K562 (cell line): ENCODE measurements at regions not wholly inside any gene's neighbourhood (a gene's known extent, or its start where the extent isn't known, plus 50 kb on each side); places are given as distances from the start of the nearest gene placed in this dataset.

Source experiments
- ATAC-seq: fragments of 200-7000 bp; cut with Tn5 transposase; 3 replicates; pipeline ENCODE4 v1.9.1; 2020; ENCODE audit warnings: moderate library complexity
- BruUV-seq: library from RNA; stranded (reverse); fragments of 400-500 nt; replicated peaks from 2 replicates; lab custom pipeline; 2021; lab: Mats Ljungman, UMichigan
- CTCF ChIA-PET: fragments of 300-600 bp; formaldehyde crosslinking; extraction: SDS; loops from one replicate; lab custom pipeline; 2021; ENCODE audit warnings: low intra/inter-chr PET ratio; lab: Yijun Ruan, JAX
- POLR2A ChIA-PET: fragments of 300-600, 350-650 bp; sonication (Branson Sonifier 250); formaldehyde crosslinking; extraction: SDS; loops from one replicate; lab custom pipeline; 2021; ENCODE audit warnings: antibody characterized with exemption, inconsistent platforms; lab: Yijun Ruan, JAX
- DNase-seq, 4 experiments: peaks; one replicate each; pipeline versions ENCODE4 v3.0.0 to v3.0.0-alpha.2; 2011 to 2018; ENCODE audit warnings: low spot score in 3 of 4, mixed read lengths in 3 of 4; ENCODE audit errors: extremely low read depth in 1 of 4
- FAIRE-seq: peaks from 2 replicates; lab custom pipeline; 2011; peaks lifted over from hg19 to GRCh38; lab: Jason Lieb, UNC
- H2AFZ ChIP-seq: 2 replicates; pipeline ENCODE4 v1.6.0; 2011; ENCODE audit warnings: low read depth, low read length, control low read depth, inconsistent platforms
- H3K27ac ChIP-seq: fragments of 200-600 bp; 3 replicates; pipeline ENCODE4 v1.8.0; 2011; ENCODE audit warnings: low read depth, mild to moderate bottlenecking, control low read depth, inconsistent platforms, low read length, moderate library complexity, mixed read lengths; ENCODE audit errors: extremely low read depth
- H3K27me3 ChIP-seq, 2 experiments: fragments of 300-600 bp in 1 of 2; 2 replicates in 1 of 2; 3 replicates in 1 of 2; pipeline versions ENCODE4 v1.6.0 to v1.8.0; 2011; ENCODE audit warnings: inconsistent platforms in 2 of 2, low read length in 2 of 2, mild to moderate bottlenecking in 1 of 2, mixed read lengths in 1 of 2, moderate library complexity in 1 of 2; ENCODE audit not compliant: control insufficient read depth in 2 of 2, insufficient read depth in 2 of 2
- H3K36me3 ChIP-seq: fragments of 300-600 bp; 3 replicates; pipeline ENCODE4 v1.8.0; 2011; ENCODE audit warnings: mild to moderate bottlenecking, low read length, inconsistent platforms; ENCODE audit not compliant: control insufficient read depth, insufficient read depth
- H3K4me1 ChIP-seq, 2 experiments: fragments of 200-600 bp in 1 of 2; replicated peaks in 1 of 2; 2 replicates in 1 of 2; 3 replicates in 1 of 2; pipeline versions ENCODE4 v1.5.1 to v1.8.0; 2011; ENCODE audit warnings: inconsistent platforms in 2 of 2, low read length in 2 of 2, mild to moderate bottlenecking in 1 of 2, mixed read lengths in 1 of 2, moderate library complexity in 1 of 2; ENCODE audit not compliant: control insufficient read depth in 2 of 2, insufficient read depth in 2 of 2
- H3K4me2 ChIP-seq: 2 replicates; pipeline ENCODE4 v1.6.1; 2011; ENCODE audit warnings: low read length, control low read depth, inconsistent platforms, mixed read lengths; ENCODE audit not compliant: insufficient read depth
- H3K4me3 ChIP-seq: fragments of 200-600 bp; sonication (generic), shearing (Covaris generic); 2 replicates; pipeline ENCODE4 v1.5.1; 2016; ENCODE audit warnings: control low read depth, inconsistent platforms
- H3K79me2 ChIP-seq: fragments of 200-600 bp; 3 replicates; pipeline ENCODE4 v1.8.0; 2011; ENCODE audit warnings: low read length, inconsistent platforms; ENCODE audit not compliant: control insufficient read depth, insufficient read depth
- H3K9ac ChIP-seq, 2 experiments: 2 replicates each; pipeline versions ENCODE4 v1.6.0 to v1.6.1; 2011; ENCODE audit warnings: low read depth in 2 of 2, low read length in 2 of 2, control low read depth in 1 of 2, inconsistent platforms in 1 of 2, mild to moderate bottlenecking in 1 of 2, mixed read lengths in 1 of 2; ENCODE audit not compliant: insufficient read depth in 1 of 2
- H3K9me1 ChIP-seq: one replicate; pipeline ENCODE4 v1.6.0; 2011; ENCODE audit warnings: inconsistent platforms, mild to moderate bottlenecking, low read length, moderate library complexity; ENCODE audit not compliant: control insufficient read depth, insufficient read depth
- H3K9me3 ChIP-seq: replicated peaks from 2 replicates; pipeline ENCODE4 v1.5.1; 2011; ENCODE audit warnings: low read depth, low read length, inconsistent platforms; ENCODE audit not compliant: control insufficient read depth, insufficient read depth
- H4K20me1 ChIP-seq: replicated peaks from 2 replicates; pipeline ENCODE4 v1.6.1; 2011; ENCODE audit warnings: low read length, inconsistent platforms, mixed read lengths; ENCODE audit not compliant: control insufficient read depth, insufficient read depth
- CTCFL ChIP-seq: IDR thresholded peaks from 2 replicates; pipeline ENCODE4 v1.6.1; 2011; ENCODE audit warnings: borderline replicate concordance, low read depth, mild to moderate bottlenecking, moderate library complexity, low read length; ENCODE audit not compliant: insufficient read depth, poor library complexity, severe bottlenecking
- E2F4 ChIP-seq: sonication (generic); formaldehyde crosslinking; IDR thresholded peaks from 2 replicates; pipeline ENCODE4 v1.8.0; 2022; ENCODE audit warnings: mild to moderate bottlenecking, low read depth, missing genetic modification reagents
- ILK ChIP-seq: fragments of 450-650 bp; IDR thresholded peaks from 2 replicates; pipeline ENCODE4 v1.6.1; 2016; ENCODE audit warnings: missing genetic modification characterization, low read depth, mild to moderate bottlenecking, missing compliant biosample characterization, moderate library complexity, borderline replicate concordance
- KAT7 ChIP-seq: sonication (generic); formaldehyde crosslinking; IDR thresholded peaks from 2 replicates; pipeline ENCODE4 v1.8.0; 2022; ENCODE audit warnings: missing genetic modification reagents, mild to moderate bottlenecking, borderline replicate concordance
- MAFK ChIP-seq: IDR thresholded peaks from 2 replicates; pipeline ENCODE4 v1.6.1; 2011; ENCODE audit warnings: low read length, improper control_type of control experiment
- MAZ ChIP-seq, 2 experiments: fragments of 450-650 bp in 1 of 2; sonication (generic) in 1 of 2; formaldehyde crosslinking; IDR thresholded peaks in 1 of 2; conservative IDR thresholded peaks in 1 of 2; 2 replicates each; pipeline versions ENCODE4 v1.4.0 to v1.5.0; 2020; ENCODE audit warnings: mild to moderate bottlenecking in 1 of 2, missing genetic modification reagents in 1 of 2
- NFIC ChIP-seq: fragments of 450-650 bp; IDR thresholded peaks from 2 replicates; pipeline ENCODE4 v1.6.1; 2017; ENCODE audit warnings: mild to moderate bottlenecking, inconsistent platforms
- NFXL1 ChIP-seq: fragments of 450-650 bp; formaldehyde crosslinking; IDR thresholded peaks from 2 replicates; pipeline ENCODE4 v1.4.0; 2021; ENCODE audit warnings: mild to moderate bottlenecking
- RBBP5 ChIP-seq: fragments of 200-600 bp; sonication (generic); IDR thresholded peaks from 2 replicates; pipeline ENCODE4 v1.6.1; 2012; ENCODE audit warnings: borderline replicate concordance, mild to moderate bottlenecking, low read length, control low read depth, inconsistent platforms; ENCODE audit not compliant: insufficient read depth, poor library complexity, severe bottlenecking
- RBM15 ChIP-seq: fragments of 200-400 bp; formaldehyde crosslinking; IDR thresholded peaks from 2 replicates; pipeline ENCODE4 v1.6.1; 2018; ENCODE audit warnings: mild to moderate bottlenecking, low read length, moderate library complexity; ENCODE audit not compliant: insufficient read depth
- STAG1 ChIP-seq: sonication (generic); formaldehyde crosslinking; IDR thresholded peaks from 2 replicates; pipeline ENCODE4 v1.5.0; 2020; ENCODE audit warnings: missing genetic modification reagents, borderline replicate concordance
- TCF7 ChIP-seq: sonication (generic); IDR thresholded peaks from 2 replicates; pipeline ENCODE4 v1.6.1; 2016; ENCODE audit warnings: antibody characterized with exemption, borderline replicate concordance
- TCFL5 ChIP-seq: fragments of 250-450 bp; sonication (Bioruptor Pico); conservative IDR thresholded peaks from 2 replicates; pipeline ENCODE4 v1.6.1; 2021; ENCODE audit warnings: mild to moderate bottlenecking, moderate library complexity, matching md5 sums
- TFAP4 ChIP-seq: sonication (generic); formaldehyde crosslinking; IDR thresholded peaks from 2 replicates; pipeline ENCODE4 v1.8.0; 2022; ENCODE audit warnings: missing genetic modification reagents, mild to moderate bottlenecking, moderate library complexity, borderline replicate concordance
- ZC3H8 ChIP-seq: fragments of 450-650 bp; IDR thresholded peaks from 2 replicates; pipeline ENCODE4 v1.6.1; 2017
- ZNF589 ChIP-seq: fragments of 200-800 bp; sonication (Bioruptor generic); IDR thresholded peaks from 2 replicates; pipeline ENCODE4 v1.6.1; 2016; ENCODE audit warnings: low read depth, missing genetic modification characterization, missing compliant biosample characterization
- ZNF740 ChIP-seq, 3 experiments: fragments of 200-800 bp in 1 of 3; sonication (Bioruptor generic) in 1 of 3; sonication (generic) in 1 of 3; formaldehyde crosslinking in 1 of 3; IDR thresholded peaks; 2 replicates each; pipeline versions ENCODE4 v1.6.1 to v1.8.0; 2016 to 2022; ENCODE audit warnings: mild to moderate bottlenecking in 2 of 3, missing compliant biosample characterization in 2 of 3, missing genetic modification characterization in 2 of 3, missing genetic modification reagents in 1 of 3
- WGBS: fragments of 100-300 bp; shearing (Covaris generic); methylation state at CpG from one replicate; pipeline ENCODE4 v1.1.6; 2016; ENCODE audit warnings: low coverage, mixed read lengths; ENCODE audit not compliant: insufficient coverage; ENCODE audit errors: missing lambda C conversion rate; 5-methylcytosine and 5-hydroxymethylcytosine counted together
- in situ Hi-C: fragments of 300-500 bp; cut with MboI; formaldehyde crosslinking; loops from 4 replicates; pipeline ENCODE4 v1.15.0; 2018; ENCODE audit warnings: inconsistent platforms, mixed read lengths
- intact Hi-C: fragments of 100-400 bp; cut with micrococcal nuclease; formaldehyde crosslinking; loops from 2 replicates; pipeline ENCODE4 v1.14.2; 2022

GRCh38 chr10:42962902-42963231 lies 114.0 kb upstream of the RET start:
- Histone ChIP-seq H3K36me3 (no peaks in the 10 kb centered on the region), H3K9ac (no peak overlapping the region), H3K4me2 (no peak overlapping the region), H4K20me1 (no peaks in the 10 kb centered on the region), H3K27me3 (peaks cover 0 to 4% of the 10 kb centered on the region in 2 experiments; a peak in 2 of 5 replicates), H3K9me3 (no peaks in the 10 kb centered on the region), H3K9me1 (no peaks in the 10 kb centered on the region), H3K79me2 (no peaks in the 10 kb centered on the region), H3K4me3 (no peak overlapping the region), H3K27ac (no peak overlapping the region), H2AFZ (no peak overlapping the region), H3K4me1 (peaks cover 0 to 5% of the 10 kb centered on the region in 2 experiments; a peak in 2 of 5 replicates)
- BruUV-seq = no TSS peak
- ChIA-PET CTCF (no interaction called here), POLR2A (no interaction called here)
- in situ Hi-C loops = no loop called here
- DNase-seq (no peak), ATAC-seq (no peak), FAIRE-seq (no peak)
- intact Hi-C loops = no loop called here
- 9% methylated on average over 5 of the region's 5 CpGs for WGBS
- no peak for TF ChIP-seq TCFL5 (CRISPR knock-in tag)
- TF ChIP-seq RBM15 = no peak
- TF ChIP-seq MAFK = no peak
- TF ChIP-seq E2F4 = no peak
- no peak for TF ChIP-seq RBBP5
- TF ChIP-seq KAT7 (CRISPR knock-in tag) = no peak
- TF ChIP-seq STAG1 (CRISPR knock-in tag) = no peak
- TF ChIP-seq ZC3H8 = no peak
- TF ChIP-seq TCF7 = no peak
- no peak for TF ChIP-seq MAZ (CRISPR knock-in tag; conservative IDR thresholded peaks at IDR 0.05 in 1 of 2, IDR thresholded peaks at IDR 0.05 in 1 of 2)
- TF ChIP-seq NFXL1 (CRISPR knock-in tag) = no peak
- no peak for TF ChIP-seq TFAP4 (CRISPR knock-in tag)
- no peak for TF ChIP-seq NFIC
- TF ChIP-seq ZNF589 (CRISPR knock-in tag) = no peak
- no peak for TF ChIP-seq ZNF740 (CRISPR knock-in tag; IDR thresholded peaks at IDR 0.05)
- TF ChIP-seq ZNF740 (tag; IDR thresholded peaks at IDR 0.05) = no peak
- no peak for TF ChIP-seq CTCFL
- TF ChIP-seq ILK (tag) = no peak
